HG02798 (cell line): ENCODE measurements at regions not wholly inside any gene's neighbourhood (a gene's known extent, or its start where the extent isn't known, plus 50 kb on each side); places are given as distances from the start of the nearest gene placed in this dataset.

Source experiments
- ATAC-seq: cut with Tn5 transposase; IDR thresholded peaks from one replicate; pipeline ENCODE4 v1.9.1; 2021; ENCODE audit warnings: mild to moderate bottlenecking; ENCODE audit not compliant: unreplicated experiment, poor library complexity

DNA sequence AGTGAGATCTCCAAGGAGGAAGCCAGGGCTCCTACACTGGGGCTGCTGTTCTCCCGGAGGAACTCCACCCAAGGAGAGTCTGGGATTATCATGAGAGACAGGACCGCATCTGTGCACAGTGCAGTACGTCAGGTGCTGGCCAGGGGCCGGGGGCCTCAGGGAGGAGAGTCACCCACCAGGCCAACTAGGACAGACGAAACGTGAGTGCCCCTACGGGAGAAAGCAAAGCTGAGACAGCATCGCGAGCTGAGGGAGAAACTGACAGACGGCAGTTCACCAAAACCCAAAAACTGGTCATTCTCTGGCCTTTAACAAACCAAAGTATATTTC, 273.4 kb downstream of the BRD1 start:
- no peak for ATAC-seq

DNA sequence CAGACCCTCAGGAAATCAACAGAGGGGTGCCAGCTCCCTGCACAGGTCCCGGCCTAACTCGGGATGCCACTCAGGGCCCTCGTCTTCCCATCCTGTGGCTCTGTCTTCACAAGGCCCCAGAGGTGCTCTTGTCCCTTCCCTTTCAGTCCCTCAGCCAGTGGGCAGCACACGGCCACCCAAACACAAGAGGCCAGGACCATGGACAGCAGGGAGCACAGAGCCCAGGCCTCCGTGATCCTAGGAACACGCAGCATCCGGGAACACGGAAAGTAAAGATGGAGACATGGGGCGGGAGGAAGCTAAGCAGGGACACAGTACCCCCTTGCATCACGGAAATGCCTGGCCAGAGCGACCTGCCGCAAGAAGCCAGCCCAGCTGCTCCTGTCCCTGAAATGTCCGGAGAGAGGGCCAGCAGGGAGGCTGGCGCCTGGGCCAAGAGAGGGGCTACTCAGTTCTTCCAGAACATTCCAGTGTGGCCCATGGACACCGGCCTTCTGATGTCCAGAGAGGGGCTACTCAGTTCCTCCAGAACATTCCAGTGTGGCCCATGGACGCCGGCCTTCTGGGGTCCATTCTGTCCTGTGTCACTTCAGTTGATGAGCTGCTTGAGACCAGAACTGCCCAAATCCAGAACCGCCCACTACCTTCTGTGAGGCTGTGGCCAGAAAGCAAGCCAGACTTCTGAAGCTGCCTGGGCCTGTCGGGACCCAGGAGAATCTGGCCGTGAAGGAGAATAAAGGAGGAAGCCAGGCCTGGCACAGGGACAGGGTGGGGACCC, 274.0 kb downstream of the BRD1 start:
- no peak for ATAC-seq

DNA sequence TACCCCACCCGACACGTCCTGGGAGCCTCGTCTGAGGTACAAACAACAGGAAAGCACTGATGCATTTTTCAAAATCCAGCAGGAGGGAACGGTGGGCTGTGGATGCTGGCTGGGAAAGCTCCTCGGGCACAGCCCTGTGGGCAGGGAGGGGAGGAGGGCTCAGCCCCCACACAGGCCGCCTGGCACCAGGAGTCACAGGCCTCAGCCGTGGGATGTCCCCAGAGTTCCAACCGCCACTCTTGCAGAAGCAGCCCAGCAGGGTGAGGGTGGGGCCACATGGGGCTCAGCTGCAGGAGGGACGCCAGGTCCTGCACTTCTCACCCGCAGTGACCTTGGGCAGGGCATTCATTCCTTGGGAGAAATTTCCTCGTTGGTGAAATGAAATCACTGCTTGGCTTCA, 274.6 kb downstream of the BRD1 start:
- ATAC-seq: no peak

DNA sequence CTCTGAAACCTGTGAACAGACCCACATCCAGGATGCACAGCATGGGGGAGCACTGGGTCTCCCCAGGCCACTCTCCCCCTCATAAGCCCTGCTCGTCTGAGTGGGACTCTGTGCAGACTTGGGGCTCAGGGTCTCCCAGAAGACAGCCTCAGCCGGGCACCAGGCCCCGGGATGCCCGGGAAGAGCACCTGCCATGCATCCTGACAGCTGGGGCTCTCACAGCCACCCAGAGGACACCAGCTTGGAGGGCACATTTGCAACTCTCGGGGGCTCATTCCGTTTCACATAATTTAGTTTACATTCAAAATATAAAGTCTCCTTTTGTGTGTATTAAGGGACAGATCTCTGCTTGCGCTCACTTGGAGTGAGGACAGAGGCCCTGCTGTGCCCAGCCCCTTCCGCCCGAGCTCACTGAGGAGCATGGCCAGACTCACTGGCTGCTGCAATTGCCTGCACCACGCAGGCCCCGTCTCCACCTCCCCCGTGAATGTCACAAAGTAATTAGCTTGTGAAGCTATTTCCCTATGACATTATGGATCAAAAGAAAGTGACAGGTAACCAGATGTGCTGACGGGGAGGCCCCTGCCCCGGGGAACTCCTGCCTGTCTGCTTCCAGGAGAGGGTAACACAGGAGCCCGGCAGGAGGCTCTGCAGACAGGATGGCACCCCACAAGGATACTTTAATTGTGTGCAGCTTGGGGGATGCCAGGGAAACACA, 275.6 kb downstream of the BRD1 start:
- no peak for ATAC-seq

DNA sequence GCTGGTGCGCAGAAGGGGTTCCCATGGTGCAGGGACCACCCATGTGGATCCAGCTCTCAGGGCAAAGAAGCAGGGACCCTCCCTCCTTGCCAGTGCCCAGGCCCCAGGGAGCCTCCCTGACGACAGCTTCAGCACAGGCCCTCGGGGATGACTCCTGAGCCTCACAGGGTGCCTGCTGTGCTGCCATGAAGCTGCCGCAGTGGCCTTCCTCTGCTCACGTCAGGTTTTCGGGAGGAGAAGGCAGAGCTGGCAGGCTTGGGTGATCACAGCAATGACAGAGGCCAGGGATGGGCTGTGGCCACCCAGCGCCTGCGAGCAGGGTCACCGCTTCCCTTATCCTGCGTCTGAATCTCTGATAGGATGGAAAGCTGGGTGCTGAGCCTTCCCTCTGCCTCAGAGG, 276.2 kb downstream of the BRD1 start:
- ATAC-seq: no peak

DNA sequence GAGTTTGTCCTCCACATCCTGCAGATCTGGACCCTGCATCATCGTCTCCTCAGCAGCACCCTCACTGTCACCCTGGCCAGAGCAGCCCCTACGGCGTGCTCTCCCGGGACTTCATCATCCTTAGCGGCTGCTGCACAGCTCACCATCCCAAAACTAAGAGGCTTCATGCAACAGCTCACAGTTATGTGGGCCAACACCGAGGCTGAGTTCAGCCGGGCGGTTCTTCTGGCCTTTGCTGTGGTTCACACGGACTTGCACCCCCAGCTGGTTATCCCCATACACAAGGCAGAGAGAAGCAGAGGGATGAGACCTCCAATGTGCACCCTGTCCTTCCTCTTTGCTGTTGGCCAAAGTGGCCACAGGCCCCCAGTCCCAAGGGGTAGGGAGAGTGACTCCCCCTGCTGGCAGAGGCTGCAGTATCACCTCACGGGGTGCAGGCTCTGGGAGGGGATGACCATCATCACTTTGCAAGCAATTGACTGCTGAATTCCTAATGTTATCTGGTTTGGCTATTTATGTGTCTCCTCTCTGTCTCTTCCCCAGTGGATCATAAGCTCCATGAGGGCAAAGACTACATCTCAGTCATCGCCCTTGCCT, 276.8 kb downstream of the BRD1 start:
- ATAC-seq: no peak

DNA sequence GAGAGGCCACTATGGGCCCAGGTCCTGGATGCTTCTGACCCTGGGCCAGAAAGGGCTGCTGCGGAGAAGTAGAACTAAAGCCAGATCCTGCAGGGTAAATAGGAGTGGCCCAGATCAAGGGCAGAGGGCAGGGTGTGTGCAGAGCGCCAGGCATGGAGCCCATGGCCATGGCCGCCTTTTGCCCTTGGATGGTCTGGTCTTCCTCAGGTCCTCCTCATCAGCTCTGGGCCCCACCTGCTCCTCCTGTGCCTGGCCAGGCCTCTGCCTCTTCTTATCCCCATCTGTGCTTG, 277.6 kb downstream of the BRD1 start:
- ATAC-seq: no peak

DNA sequence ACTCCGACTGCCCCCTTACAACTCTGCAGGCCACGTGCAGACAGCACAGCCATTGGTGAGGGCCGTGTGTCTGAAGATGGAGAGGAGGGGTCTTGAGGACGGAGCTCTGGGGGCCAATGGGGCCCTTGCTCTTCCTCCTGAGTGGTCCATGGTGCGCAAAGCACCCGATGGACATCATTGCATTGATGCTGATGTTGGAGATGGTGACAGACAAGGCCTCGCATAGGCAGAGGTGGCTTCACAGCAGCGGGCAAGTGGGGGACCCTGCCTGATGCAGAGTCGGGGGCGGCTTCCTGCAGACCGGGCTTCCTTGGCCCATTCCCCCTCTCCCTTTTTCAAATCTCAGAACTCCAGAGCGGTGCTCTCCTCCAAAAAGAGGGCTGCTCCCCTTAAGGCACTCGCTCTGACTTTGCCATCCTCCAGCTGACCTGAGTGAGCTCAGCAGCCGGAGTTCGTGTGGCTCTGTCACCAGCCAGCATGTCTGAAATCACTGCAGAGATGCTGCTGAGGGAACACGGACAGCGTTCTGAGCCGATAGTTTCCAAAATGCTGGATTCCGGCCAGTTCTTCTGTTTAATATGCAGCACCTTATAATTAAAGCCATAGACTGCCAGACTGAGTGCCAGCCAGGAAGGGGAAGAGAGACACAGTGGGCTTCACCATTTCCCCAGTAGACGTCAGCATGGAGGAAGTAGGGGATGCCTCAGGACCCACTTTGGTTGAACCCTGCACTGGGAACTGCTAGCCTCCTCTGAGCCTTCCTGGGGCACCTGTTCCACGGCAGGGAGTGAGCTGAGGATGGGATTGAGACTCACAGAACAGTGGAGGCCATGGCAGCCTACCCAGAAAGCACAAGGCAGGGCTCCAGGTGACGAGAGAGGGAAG, 278.2 kb downstream of the BRD1 start:
- ATAC-seq: no peak

DNA sequence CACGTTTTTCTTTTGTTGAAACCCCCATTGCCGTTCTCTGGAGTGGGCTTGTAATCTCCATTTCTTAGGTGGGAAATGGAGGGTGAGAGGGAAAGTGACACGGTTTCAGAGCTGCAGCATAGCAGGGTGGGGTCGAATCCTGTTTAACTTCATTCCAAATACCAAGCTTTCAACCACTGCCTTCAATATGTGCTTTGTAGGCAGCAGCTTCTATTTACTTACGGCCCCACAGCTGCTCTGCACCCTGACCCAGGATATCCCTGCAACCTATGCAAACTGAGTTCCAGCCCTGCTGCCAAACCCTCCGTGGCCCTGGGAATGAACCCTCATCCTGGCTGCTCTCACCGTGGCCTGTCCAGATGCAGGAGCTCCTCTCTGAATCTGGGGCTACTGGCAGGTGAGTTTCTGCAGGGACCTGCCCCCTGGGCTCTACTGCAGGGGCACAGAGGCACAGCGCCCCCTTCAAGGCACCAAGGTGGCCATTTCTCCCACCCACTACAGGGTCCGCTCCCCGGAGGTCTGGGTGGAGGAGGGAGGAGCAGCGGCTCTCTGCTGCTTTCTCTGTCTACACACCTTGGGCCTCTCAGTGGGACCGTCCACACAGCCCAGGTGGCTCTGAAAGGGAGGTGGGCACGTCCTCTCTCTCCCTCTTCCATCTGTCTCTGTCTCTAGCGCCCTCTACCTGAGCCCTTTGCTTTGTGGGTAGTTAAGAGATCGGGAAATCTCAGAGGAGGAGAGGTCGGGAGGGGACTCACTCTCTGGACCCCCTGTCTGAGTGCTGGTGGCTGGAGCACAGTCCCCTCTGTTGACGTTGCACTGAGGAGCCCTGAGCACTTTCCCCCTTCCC, 279.1 kb downstream of the BRD1 start:
- ATAC-seq: no peak

DNA sequence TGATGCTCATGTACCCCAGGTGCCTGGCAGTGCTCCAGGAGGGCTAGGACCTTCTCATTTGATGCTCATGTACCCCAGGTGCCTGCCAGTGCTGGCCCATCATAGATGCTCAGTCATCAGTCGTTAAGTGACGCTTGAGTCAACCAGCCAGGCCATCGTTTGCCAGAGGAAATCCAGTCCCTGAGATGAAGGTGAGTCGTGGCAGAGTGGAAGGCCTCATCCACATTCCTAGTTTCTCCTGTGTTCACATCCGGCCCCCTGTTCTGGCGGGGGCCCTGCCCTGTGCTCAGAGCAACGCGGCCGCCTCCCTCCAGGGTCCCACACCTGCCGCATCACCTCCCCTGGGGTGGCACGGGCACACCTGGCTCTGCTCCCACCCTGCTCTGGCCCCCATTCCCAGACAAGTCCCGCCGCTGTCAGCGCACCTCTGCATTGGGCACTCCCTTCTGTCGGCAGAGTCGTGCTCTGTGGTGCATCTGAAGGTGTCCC, 279.9 kb downstream of the BRD1 start:
- no peak for ATAC-seq

DNA sequence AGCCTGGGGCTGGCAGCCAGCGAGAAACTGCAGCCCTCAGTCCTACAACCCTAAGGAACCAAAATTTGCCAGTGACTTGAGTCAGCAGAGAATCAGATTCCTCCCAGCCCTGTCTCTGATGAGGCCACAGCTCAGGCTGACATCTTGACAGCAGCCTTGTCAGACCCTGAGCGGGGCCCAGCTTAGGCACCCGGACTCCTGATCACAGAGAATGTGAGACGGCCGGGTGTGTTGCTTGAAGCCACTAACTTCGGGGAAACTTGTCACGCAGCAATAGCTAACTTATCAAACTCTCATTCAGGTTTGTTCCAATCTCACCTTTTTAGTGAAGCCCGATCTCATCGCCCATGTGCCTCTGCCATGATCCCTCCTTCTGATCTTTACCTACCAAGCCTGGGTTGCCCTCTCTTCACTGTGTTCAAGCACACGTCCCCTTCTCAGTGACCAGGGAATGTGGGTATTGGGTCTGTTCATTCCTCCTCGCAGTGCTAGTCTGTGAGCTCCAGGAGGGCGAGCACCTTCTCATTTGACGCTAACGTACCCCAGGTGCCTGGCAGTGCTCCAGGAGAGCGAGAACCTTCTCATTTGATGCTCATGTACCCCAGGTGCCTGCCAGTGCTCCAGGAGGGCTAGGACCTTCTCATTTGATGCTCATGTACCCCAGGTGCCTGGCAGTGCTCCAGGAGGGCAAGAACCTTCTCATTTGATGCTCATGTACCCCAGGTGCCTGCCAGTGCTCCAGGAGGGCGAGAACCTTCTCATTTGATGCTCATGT, 280.7 kb downstream of the BRD1 start:
- ATAC-seq: no peak

DNA sequence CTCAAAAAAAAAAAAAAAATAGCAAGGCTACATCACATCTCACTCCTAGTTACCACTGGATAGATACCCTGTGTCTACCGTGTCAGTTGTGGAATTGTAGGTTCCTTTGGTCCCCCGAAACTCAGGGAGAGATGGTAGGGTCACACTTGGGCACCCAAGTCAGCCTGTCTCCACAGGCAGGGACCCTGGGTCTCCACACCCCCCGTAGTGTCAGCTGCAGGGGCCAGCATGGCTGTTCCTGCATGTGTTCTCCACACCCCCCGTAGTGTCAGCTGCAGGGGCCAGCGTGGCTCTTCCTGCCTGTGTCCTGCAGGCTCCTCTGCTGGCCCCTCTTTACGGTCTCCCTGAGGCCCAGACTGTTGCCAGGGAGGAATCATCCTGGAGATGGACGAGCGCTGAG, 282.1 kb downstream of the BRD1 start:
- no peak for ATAC-seq

DNA sequence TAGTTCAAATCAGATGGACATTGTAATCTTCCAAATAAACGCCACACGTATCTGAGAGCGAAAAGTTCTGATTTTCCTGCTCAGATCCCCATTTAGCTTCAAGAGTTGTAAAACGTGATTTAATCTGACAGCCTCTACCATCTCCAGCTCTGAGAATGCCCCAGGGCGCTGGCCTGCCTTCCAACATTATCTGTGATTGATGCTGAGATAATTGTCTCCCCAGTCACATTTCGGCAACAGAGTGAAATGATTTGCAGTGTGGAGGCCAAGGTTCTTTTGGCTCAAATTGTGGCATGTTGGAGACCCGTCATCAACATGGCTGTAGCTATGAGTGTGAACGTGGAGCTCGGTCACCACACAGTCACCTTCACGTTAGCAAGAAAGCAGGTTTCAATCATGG, 283.4 kb downstream of the BRD1 start:
- ATAC-seq: no peak

DNA sequence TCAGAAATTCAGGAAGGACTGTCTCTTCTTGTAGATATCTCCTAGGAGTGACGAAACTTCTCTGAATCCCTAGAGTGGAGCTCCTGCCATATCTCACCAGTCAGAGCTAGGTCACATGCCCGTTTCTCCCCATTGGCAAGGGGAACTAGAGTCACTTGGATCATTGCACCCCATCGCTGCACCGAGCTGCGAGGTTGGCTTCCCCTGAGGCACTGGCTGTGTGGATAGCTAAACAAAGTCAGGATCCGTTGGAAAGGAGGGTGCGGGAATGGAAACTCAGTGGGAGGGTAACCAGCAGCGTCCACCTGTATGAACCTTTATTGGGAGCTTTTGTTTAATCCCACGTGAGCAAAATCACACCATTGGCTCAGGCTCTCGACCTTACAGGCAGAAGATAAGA, 283.8 kb downstream of the BRD1 start:
- no peak for ATAC-seq

DNA sequence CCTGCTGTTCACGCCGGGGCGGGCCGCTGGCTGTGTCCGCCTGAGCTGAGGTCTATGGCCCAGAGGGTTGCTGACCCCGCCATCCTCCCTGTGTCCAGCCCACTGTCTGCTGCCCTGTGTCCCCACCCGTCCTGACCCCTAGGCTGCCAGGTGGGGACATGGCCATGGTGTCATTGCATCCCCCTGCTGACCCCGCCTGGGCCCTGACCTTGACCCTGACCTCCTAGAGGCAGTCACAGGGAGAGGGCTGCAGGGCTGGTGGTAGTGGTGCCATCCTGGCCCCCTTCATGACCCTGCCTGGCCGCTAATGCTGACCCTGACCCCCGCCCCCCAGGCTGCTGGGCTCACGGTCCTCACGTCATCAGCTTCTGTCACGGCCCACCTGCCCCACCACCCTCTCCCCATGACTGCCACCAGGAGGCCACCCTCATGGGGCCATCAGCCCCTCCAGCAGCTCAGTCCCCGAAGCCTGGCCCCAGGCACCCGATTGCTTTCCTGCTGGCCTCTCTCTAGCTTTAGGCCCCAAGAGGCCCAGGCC, 285.9 kb downstream of the BRD1 start:
- ATAC-seq: no peak

DNA sequence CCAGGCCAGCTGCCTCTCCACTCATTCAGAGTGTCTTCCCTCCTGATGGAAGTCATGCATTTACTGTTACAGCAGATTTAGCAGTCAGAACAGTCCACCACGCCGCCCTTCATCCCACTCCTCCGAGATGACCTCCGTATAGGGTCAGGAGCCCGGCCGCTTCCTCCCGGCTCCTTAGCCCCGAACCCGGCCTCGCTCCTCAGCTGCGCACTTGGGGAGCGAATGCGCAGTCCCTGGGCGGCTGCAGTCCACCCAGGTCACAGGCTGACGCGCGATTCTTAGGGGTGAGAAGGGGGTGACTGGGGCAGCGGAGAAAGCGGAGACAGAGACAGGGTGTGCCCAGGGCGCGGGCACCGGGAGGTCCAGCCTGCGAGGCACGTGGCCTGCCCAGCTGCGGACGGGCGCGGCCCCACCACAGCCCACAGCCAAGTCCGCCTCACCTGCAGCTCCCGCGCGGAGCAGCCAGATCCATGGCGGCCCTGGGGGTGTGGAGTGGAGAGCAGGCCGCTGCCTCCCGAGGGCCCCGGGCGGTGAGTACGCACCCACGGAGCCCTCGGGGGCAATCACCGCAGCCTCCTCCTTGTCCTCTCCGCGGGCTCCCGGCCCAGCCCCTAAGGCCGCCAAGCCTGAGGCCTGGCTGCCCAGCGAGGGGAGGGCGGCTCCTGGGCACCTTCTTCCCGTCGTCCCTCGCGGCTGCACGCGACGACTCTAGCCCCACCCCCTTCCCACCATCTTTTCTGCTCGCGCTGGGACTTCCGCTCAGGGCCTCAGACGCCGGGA, 286.6 kb downstream of the BRD1 start:
- ATAC-seq: no peak

DNA sequence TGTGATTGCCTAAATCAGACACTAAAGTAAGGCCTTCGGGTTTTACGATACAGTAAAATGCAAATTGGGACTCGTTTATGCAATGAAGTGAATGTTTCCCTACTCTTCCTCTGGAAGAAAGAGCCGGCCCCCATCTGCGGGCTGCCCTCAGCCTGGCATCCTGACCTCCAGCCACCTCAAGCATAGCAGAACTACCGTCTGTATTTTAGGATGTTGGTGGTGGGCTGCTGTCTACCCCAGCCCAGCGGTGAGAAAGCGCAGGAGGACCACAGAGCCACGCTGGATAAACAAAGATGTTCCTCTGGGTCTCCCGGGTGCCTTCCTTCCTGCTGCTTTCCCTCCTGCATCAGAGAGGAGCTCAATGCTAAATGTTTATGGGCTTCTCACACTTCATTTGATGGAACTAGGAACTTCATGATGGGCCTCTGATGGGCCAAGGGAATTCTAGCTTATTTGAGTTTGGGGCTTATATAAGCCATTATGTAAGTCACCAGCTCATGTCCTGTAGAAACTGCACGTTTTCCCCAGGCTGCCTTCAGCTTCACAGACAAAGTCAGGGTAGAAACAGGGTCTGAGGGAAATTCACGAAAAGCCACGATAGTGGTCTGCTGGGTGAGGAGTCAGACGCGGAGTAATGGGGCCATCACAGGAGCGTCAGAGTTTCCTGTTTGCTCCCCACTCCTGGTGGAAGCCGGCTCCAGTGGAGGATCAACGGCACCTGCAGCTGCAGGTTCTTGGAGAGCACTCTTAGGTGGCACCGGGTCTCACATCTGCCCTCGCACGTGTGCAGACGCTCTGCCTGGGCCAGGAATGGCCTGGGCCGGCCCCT, 287.4 kb downstream of the BRD1 start:
- ATAC-seq: no peak
